GM18861 (cell line): ENCODE measurements at regions not wholly inside any gene's neighbourhood (a gene's known extent, or its start where the extent isn't known, plus 50 kb on each side); places are given as distances from the start of the nearest gene placed in this dataset.

Experiments used
- ATAC-seq: cut with Tn5 transposase; IDR thresholded peaks from one replicate; pipeline ENCODE4 v1.9.1; 2021; ENCODE audit not compliant: unreplicated experiment

DNA sequence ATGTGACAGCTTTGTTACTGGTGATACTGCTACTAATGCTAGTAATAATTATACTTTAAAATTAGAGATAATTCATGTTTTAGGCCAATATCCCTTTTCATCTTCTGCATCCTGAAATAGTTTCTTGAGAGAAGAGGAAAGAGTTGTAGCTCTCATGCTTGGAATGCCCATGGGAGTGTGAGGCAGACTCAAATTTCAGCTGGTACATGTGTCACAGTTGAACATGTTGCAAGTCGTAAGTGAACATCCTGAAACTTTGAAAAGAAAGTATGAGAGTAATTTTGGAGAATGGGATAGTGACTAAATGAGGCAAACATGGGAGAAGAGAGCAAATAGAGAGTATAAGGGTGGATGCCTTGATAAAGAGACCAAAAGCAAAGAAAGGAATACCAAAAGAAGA is 168.0 kb downstream of the TMTC3 start:
- no peak for ATAC-seq

DNA sequence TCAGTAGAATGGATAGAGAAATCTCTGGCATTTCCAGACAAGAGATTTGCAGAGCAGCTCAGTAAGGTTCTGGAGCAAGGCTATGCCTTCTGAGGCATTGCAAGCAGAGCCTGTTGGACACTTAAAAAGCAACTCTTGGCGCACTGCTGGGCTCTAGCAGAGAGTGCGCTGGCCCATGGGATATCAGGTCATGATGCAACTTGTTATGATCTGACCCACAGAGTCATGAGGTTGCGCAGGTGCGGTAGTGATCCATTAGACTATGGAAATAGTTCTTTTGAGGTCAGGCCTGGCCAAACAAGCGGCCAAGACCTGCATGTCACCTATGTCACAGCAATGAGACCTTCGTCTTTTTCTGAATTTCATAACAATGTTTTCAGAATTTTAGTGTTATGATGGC is 168.6 kb downstream of the TMTC3 start:
- no peak for ATAC-seq

DNA sequence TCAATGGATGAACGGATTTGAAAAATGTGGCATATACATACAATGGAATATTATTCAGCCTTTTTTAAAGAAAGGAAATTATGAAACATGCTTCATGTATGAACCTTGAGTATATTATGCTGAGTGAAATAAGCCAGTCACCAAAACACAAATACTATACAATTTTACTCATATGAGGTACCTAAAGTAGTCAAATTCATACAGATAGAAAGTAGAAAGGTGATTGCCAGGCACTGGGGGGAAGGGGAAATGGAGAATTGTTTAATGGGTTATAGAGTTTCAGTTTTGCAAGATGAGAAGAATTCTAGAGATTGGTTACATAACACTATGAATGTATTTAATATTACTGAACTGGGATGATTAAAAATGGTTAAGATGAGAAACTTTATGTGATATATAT is 171.4 kb downstream of the TMTC3 start:
- peak; percentile 76 for ATAC-seq

DNA sequence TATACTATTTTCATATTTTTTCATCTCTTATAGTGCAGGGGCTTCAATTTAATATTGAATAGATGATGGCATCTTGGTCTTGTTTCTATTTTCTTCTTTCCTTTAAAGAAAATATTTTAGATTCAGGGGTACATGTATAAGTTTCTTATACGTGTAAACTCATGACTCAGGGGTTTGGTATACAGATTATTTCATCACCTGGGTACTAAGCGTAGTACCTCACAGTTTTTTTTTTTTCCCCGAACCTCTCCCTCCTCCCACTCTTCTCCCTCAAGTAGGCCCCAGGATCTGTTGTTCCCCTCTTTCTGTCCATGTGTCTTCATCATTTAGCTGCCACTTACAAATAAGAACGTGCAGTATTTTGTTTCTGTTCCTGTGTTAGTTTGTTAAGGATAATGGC is 172.6 kb downstream of the TMTC3 start:
- ATAC-seq = no peak

DNA sequence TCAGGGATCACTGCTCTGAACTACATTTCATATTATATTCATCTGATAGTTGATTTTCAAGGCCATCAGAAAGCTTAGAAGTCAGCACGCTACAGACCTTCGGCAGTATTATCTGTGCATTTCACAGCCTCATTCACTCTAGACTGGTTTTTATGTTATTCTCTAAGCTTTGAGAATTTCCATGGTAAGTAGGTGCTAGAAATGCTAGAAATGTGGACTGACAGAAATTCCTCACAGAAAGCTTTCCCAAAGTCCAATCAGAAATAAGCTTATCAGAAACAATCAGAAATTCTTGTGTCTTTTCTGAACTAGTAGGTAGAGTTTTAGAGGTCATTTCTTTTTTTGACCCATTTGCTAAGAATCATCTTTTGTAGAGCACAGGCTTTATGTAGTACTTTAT is 176.6 kb downstream of the TMTC3 start:
- ATAC-seq = no peak

DNA sequence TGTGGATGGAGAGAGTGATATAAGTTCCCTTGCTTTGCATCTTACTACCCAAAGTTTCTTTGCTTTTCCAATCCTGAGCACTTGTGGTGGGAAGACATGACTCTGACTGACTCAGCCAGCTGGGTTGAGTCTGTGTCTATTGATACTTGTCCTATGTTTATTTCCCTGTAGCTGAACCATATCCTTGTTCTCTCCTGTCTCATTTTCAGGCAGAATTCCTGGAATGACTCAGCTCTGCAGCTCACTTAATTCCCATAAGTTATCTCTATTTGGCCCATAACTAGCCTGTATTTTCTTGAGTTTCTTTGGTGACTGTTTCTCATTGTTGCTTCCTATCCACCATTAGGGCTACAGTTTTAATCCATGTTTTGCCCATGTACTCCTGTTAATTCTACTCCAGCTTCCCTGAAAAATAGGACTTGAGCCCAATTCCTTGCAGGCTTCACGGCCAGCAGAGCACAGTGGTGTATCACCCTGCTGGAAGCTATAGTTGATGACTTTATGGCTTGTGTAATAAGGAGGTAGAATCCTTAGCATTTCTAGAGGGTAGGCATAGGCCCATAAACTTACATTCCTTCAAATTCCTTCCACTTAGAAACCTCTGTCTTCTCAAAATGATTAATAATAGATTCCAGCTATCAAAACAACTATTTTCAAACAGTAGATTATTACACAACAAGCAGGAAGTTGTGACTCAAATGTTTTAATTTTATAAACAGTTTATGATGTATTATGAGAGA is 183.1 kb downstream of the TMTC3 start:
- ATAC-seq = no peak

DNA sequence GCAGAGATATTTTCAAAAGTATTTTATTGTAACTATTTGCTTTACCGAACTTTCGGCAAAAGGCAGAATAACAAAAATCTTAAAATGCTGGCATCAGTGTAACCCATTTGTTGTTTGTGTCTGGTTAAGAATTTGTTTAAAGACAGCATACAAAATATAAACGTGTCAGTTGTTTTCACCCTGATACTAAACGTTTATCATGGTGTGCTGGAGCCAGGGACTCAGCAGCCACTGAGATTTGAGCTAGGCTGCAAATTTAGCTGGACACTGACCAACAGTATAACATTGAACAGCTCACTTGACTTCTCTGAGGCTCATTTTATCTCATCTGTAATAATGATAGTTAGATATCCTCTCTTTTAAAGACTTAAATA is 183.7 kb downstream of the TMTC3 start:
- ATAC-seq = no peak

DNA sequence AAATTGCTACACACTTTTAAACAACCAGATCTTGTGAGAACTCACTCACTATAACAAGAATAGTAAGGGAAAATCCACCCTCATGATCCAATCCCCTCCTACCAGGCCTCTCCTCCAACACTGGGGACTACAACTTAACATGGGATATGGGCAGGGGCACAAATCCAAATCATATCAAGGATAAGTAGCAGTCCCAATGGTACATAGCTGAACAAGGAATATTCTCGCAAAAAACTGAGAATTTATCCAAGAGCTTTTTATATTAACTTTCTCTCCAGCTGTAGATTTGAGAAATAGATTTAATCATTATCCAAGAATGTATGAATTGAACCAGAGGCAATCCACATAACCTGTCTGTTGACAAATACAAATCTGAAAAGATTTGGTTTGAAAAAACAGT is 185.2 kb downstream of the TMTC3 start:
- ATAC-seq = no peak

DNA sequence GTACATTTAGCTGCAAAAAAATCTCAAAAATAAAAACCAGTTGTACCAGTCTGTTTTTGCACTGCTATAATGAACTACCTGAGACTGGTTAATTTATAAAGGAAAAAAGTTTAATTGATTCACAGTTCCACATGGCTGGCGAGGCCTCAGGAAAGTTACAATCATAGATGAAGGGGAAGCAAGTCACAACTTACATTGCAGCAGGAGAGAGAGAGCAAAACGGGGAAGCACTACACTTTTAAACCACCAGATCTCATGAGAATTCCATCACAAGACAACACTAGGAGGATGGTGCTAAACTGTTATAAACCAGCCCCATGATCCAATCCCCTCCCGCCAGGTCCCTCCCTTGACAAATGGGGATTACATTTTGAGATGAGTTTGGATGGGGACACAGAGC is 186.0 kb downstream of the TMTC3 start:
- no peak for ATAC-seq

DNA sequence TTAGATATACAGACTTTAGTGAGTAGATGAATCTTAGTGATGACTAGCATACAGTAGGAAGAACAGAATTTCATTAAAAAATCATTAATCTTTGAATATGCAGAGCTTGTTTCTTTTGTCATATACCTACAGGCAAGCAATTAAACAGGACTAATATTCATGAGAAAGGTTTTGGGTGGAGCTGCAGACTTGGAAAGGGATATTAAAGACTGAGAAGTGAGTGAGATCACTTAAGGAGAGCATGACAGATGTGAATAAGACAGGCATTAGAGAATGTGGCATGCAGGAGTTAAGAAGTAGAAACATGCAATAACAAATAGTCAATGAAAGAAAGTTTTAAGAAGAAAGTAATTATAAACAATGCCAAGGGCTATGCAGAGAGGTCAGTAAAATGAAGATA is 187.7 kb downstream of the TMTC3 start:
- ATAC-seq = no peak

DNA sequence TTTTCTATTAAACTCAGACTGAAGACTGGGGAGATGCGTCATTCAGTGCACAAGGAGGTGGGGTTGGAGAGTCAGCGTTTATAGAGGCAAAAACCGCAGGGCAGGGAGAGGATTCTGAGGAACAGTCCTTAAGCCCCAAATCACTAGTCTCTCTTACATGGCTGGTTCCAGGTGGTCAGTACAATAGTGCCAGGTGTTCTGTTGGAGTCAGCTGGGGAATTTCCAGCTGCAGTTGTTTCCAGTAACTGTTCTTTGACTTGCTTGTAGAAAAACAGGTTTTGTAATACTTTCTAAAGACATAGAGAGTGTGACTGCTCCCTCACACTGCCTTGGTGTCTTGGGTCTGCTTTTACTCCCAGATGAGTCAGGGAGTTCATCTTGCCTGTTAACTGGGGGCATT is 192.2 kb downstream of the TMTC3 start:
- no peak for ATAC-seq

DNA sequence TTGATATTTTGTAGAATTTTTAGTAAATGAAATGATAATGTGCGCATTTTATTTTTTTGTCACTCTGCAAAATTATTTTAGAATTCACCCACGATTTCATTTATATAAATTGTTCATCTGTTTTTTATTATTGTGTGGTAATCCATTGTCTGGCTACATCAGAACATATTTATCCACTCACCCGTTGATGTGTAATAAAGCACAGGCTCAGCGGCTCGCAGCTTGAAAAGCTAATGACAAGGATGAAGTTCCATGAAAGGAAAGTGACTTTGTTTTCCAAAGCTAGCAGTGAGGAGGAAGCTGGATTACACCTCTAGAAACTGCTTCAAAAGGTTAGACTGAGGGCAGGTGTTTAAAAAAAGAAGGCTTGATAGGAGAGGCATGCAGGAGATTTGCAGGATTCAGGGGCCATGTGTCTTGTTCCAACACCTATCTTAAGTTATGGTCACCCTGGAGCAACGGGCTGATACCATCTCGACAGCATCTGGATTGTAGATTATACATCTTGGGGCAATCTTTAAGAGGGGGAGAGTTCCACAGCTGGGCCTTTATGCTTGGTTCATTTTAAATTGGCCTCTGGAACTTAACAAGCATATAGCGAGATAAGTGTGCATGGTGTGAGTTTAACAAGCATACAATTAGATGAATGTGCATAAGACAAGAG is 194.1 kb downstream of the TMTC3 start:
- ATAC-seq = no peak

DNA sequence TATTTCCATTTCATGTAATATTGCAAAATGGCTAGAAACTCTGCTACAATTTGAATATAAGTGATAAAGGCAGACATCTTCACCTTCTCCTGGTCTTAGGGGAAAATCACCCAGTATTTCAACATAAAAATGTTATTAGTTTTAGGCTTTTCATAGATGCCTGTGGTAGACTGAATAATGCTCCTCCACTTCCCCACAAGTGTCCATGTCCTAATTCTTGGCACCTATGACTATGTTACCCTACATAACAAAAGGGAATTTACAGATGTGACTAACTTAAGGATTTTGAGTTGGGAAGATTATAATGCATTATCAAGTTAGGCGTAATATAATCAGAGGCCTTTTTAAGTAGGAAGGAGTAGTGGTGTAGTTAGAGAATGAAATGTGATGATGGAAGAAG is 196.4 kb downstream of the TMTC3 start:
- ATAC-seq = no peak

DNA sequence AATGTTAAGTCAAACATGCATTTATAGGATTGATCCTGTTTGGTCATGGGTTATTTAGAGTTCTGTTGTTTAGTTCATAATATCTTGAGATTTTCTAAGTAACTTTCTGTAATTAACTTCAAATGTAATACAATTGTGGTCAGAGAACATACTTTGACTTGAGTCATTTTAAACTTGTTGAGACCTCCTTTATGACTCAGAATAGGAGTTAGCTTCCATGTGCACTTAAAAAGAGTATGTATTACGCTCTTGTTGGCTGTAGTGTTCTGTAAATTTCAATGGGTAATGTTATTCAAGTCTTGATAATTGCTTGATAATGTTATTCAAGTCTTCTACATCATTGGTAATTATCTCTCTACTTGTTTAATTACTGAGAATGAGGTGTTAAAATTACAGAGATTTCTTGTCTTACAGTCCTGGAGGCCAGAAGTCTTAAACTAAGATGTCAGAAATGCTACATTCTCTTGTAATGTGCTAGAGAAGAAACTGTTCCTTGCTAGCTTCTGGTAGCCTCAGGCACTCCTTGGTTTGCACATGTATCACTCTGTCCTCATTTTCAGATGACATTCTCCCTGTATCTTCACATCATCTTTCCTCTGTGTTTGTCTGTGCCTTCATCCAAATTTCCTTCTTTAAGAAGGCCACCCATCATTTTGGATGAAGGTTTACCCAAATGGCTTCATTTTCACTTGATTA is 197.3 kb downstream of the TMTC3 start:
- peak; percentile 69 for ATAC-seq

DNA sequence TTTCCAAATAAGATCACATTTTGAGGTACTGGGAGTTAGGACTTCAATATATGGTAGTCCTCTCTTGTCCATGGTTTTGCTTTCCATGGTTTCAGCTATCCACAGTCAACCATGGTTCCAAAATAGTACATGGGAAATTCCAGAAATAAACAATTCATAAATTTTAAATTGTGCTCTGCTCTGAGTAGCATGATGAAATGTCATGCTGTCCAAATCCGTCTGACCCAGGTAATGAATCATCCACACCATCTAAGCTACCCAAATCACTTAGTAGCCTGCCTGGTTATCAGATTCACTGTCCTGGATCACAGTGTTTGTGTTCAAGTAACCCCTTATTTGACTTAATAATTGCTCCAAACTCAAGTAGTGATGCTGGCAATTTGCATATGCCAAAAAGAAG is 197.9 kb downstream of the TMTC3 start:
- ATAC-seq = no peak

DNA sequence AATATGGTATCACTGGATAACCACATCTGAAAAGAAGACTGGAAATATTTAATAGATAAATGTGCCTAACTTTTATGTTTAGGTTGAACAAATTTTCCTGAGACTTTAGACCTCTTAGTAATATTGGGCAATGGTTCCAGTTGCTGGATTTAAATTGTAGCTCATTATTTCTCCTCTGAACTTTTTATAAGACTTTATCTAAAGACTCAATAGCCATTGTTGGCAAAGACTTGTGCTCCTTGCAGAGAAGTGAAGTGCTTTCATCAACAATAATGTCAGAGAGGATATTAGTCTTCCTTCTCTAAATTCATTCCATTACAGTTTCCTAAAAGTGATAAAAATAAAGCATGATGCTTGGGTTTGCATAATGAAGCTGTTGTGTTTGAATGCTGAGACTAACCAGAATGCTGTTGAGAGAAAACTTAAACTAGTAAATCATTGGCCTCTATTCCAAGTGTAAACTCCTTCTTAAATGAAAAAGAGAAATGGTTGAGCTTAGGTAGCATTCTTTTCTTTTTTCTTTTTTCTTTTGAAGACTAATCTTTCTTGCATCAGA is 200.2 kb downstream of the TMTC3 start:
- no peak for ATAC-seq

DNA sequence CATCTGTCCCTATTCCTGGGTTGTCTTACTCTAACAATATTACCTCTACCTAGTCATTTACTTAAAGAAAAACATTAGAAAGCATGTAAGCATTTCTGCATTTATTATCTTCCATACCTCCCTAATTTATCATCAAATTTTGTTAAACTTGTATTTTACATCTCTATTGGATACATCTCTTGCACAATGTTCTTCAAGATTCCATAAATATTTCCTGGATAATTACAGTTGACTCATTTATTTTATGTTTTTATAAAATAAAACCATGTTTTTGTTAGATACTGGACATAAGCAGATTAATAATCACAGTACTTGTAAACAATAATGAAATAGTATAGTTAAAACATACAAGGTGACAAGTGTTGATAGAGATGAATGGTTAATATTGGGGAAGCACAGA is 209.0 kb downstream of the TMTC3 start:
- no peak for ATAC-seq

DNA sequence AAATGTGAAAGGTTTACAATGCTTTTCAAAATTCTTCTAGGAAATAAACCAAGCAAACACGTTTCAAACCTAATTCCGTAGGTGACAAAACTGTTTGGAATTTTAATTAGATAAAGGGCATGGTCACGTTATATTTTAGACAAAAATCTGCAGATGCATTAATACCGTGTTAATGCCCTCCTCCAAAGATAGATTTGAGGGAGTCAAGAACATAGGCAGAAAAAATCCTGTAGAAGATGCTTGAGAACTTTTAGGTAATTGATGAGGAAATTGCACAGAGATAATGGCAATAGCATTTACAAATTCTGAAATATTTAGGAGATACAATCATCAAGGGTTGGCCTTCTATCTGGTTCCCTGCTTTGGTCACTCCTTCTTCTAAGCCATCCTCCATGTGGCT is 212.6 kb downstream of the TMTC3 start:
- no peak for ATAC-seq

DNA sequence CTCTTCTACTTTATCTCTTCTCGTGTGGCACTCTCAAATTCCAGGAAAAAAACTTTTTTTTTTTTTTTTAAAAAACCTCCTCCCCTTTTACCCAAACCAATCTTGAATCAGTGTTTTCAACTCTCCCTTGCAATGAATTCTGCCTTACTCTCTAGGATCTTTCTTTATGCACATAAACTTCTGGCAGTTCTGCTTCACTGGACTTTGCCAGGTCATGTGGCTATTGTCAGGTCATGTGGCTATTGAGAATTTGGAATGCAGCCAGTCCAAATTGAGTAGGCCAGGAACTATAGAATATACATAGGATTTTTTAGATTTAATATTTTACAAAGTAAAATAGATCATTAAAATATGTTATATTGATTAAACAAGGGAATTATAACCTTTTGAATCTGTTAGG is 218.2 kb downstream of the TMTC3 start:
- no peak for ATAC-seq

DNA sequence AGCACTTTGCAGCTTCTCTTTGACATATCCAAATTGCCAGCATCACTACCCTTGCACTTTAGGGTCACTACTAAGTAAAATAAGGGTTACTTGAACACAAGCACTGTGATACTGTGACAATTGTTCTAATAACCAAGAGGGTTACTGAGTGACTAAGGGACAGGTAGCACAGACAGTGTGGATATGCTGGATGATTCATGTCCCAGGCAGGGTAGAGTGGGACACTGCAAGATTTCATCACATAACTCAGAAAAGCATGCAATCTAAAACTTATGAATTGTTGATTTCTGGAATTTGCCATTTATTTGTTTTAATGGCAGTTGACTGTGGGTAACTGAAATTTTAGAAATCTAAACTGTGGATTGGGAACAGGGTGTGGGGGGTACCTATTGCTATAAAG is 218.8 kb downstream of the KITLG start:
- no peak for ATAC-seq

DNA sequence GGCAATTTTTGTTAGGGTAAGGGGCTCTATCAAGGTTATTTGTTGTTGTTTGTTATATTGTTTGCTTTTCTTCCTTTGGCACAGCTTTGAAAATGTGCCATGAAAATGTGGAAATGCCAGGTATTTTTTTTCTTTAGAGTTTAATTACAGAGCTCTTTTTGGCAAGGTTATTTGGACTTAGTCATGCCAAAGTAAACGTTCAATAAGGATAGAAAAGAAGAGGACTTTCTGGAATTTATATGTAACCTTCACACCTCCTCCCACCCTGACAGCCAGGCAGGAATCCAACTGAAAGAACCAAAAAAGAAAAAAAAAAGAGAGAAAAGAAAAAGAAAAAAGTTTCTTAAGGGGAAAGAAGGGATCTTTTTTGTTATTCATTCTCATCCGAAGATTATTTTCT is 217.8 kb downstream of the KITLG start:
- no peak for ATAC-seq

DNA sequence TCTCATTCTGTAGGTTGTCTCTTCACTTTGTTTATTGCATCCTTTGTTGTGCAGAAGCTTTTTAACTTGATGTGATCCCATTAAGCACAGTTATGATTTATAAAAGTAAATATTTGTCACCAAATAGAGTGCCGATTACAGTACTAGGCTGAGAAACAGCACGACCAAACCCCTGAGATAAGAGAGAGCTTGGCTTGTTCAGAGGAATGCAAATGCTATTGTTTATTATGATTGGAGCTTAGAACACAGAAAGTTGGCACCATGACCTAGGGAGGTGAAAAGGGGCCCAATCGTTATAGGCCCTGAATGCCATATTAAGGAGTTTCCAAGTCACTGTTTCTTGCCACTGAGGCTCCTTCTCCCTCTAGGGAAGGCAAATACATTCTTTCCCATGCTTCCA is 214.9 kb downstream of the KITLG start:
- no peak for ATAC-seq
